ENCODE measurements at regions not wholly inside any gene's neighbourhood (a gene's known extent, or its start where the extent isn't known, plus 50 kb on each side); places are given as distances from the start of the nearest gene placed in this dataset.

DNA sequence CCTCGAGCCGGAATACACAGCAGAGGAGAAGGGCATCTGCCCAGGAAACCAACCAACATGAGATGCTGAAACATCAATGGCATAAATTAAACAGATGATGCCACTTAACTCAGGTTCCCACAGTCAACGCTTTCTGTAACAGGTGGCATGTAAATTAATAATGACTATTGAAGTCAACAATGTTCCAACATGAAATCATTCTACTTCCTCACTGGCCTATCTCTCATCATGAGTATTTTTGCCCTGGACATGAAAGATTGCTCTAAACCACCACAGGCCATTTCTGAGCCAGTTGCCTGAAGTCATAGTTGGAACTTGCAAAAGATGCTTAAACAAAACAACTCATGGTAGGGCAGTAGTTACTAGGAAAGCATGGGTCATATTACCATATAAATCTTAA lies 397.9 kb upstream of the JARID2 start:
- no peak for DNase-seq (ENCODE audit: low read depth in 3 of 3, low spot score in 2 of 3)

DNA sequence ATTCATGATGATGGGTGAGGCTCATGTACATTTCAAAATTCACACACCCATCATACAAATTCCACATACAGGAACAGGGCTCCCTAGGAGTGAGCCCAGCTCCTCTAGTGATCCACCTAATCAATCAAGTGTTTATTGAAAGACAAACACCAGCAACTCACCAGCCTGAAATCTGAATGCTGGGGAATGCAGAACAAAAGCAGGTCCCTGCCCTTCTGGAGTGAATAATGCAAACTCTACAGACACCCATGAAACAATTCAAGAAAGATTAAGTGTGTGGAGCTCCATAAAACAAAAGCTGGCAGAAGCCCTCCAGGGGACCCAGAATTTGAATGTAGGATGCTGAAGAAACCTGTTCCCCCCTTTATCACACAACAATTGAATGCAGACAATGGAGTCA lies 396.7 kb upstream of the JARID2 start:
- DNase-seq (ENCODE audit: low read depth in 3 of 3, low spot score in 2 of 3) = no peak

DNA sequence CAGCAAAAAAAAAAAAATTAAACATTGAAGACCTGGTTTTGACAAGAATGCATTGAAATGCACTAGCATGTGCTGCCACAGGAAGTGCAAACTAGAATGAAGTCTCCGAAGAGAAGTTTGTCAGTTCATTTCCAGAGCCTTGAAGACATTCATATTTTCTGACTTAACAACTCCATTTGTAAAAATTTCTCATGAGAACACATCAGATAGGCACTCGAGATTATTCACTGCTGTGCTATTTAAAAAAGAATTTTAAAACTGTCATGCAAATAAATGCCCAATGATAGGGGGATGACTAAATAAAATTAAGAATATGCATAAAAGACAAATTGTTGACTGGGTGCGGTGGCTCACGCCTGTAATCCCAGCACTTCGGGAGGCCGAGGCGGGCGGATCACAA lies 394.6 kb upstream of the JARID2 start:
- no peak for DNase-seq (ENCODE audit: low read depth in 3 of 3, low spot score in 2 of 3)

DNA sequence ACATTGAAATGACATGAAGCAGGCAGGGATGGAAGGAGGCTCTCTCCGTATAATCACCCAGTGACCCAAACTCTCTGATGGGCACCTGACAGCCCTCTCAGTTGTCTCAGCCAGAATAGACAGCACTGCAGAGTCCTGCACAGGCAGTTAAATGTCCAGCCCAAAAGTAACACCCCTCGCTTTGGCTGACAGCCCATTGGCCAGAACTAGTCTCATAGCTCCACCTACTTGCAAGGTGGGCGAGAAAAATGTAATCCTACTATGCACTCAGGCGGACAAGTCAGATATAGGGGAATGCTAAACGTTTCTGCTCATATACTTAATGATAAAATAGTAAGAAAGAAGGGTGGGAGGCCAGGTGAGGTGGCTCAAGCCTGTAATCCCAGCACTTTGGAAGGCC lies 393.5 kb upstream of the JARID2 start:
- DNase-seq (ENCODE audit: low read depth in 3 of 3, low spot score in 2 of 3) = no peak

DNA sequence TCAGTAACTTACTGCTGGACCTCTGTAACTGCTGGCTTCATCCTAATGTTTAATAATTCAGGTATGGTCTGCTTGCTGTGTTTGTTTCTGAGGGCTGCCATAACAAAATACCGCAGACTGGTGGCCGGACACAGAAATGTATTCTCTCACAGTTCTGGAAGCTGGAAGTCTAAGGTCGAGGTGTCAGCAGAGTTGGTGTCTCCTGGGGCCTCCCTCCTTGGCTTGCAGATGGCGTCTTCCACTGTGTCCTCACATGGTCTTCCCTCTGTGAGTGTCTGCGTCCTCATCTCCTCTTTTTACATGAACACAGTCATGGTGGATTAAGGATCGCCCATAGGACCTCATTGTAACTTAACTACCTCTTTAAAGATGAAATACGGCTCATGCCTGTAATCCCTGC lies 389.7 kb upstream of the JARID2 start:
- DNase-seq (ENCODE audit: low read depth in 3 of 3, low spot score in 2 of 3) = no peak

DNA sequence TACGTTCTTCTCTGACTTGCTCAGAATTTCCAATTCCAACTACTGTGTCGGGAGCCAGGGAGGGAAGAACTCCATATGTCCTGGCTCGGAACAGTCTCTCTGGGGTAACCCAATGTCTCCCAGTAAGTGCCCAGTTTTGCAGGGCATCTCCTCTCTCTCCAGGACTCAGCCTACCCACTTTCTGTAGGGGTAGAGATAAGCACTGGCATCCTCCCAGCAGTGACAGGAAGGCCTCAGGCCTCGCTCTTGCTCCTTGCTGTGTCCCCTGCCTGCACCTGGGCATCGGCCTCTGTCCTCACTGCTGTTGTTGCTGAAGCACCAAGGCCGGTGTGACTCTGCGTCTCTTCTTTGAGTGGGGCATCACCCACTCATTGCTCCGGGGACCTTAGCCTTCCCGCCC lies 388.9 kb upstream of the JARID2 start:
- no peak for DNase-seq (ENCODE audit: low read depth in 3 of 3, low spot score in 2 of 3)

DNA sequence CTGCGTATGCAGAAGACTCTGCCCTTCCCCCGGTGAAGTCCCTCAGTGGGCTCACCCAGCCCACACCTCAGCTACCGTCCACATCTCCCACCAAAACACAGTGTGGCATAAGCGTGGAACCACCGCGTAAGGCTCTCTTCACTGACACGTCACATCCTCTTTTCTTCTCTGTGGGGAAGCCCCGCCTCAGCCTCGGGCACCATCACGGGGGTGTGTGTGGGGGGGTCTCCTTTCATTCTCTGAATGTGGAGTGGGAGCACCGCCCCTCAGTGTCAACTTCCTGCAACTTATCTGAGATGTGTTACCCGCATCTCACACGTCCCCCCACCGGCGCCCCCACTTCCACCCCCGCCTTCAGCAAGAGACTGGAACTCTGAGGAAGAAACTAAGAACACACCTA lies 388.4 kb upstream of the JARID2 start:
- no peak for DNase-seq (ENCODE audit: low read depth in 3 of 3, low spot score in 2 of 3)

DNA sequence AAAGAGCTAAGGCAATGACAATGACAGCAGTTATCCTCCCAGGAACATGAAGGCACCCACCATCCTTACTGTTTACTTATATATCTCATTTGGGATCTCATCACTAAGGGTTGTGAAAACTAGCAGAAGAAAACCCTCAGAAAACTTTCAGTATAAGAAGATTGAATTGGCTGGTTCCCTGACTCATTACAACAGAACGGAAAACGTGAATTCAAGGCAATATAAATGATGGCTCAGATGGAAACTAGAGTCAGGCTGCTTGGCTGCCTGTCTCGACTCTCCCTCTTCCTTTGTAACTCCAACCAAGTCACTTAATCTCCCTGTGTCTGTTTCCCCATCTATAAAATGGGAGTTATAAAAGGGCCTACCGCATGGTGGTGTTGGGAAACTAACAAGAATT lies 387.1 kb upstream of the JARID2 start:
- DNase-seq (ENCODE audit: low read depth in 3 of 3, low spot score in 2 of 3) = no peak

DNA sequence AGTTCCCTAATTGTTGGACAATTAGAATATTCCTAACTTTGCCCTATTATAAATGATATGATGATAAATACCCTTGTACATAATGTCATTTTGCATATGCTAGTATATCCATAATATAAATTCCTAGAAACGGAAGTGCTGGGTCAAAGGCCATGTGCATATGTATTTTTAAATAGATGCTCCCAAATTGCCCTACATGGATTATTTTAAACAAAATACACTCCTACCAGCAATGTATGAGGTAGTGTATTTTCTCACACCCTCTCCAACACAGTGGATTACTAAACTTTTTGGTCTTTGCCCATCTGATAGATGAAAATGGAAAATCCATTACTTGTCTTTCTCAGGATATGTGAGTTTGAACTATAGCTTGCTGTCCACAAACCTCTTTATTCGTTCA lies 385.1 kb upstream of the JARID2 start:
- DNase-seq (ENCODE audit: low read depth in 3 of 3, low spot score in 2 of 3) = no peak

DNA sequence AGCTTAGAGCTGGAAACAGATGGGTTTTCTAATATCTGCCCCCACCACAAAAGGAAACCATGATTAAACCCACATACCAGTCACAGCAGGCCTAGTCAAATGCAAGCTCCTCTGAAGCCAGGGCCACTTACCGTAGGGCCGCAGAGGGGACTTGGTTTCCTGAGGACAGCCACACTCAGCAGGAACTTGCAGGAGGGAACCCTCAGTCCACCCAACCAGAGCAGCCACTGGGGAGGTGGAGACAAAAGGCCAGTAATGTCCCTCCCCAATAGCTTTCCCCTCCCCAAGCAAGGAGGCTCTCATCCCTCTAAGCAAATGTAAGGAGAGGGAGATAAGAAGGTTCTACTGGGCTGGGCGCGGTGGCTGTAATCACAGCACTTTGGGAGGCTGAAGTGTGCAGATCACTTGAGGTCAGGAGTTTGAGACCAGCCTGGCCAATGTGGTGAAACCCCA lies 384.4 kb upstream of the JARID2 start:
- no peak for DNase-seq (ENCODE audit: low read depth in 3 of 3, low spot score in 2 of 3)

DNA sequence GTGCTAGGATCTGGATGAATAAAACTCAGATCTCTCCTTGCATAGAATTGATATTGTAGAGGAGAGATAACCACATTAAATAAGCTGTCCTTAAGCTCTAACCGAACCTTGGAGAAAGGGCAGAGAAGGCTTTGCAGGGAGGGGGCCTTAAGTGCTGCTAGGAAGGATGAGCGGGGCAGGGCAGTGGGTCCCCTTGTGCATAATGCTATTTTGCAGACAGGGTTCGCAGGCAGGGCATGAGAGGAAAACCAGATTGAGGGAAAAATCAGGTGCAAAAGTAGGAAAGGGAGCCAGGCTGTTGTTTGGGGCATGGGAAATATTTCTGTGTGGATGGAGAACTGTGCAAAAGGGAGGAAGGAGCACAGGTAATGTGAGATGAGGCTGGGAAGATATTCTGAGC lies 383.0 kb upstream of the JARID2 start:
- no peak for DNase-seq (ENCODE audit: low read depth in 3 of 3, low spot score in 2 of 3)

DNA sequence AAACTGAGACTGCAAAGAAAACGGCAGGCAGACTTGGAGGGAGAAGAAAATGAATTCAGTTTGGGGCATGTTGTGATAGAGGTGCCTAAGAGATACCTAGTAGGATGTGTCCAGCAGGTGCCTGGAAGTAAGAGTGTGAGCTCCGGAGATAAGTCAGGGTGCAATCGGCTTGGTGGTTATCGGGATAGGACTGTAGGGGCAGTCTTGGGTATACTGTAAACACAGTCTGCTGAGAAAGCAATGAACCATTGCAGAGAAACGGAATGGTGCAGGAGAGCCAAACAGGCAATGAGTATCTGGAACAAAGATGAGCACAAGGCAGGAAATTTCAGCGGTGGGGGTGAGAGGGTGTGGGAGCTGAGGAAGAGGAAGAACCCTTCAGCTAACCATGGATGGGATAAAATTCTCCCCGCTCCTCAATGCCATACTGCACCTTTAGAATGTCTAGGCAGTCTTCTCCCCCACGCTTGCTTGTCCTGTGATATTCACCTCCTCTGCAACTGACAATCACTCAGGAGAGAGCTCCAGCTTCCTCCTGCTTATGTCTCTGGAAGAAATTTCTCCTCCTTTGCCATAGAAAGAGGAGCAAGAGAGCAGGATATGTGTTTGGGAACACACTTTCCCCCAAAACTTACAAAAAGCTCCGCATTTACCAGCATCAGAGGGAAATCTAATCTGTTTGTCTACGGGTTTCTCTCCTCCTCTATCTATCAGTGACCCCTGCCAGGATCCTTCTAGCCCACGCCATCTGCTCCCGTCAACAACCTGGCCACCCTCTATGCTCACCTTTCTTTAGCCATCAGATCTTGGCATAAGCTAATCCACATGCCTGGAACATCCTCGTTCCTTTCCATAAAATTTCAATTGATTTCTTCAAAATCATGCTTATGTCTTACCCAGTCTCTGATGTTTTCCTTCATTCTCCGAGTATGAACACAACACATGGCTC lies 381.7 kb upstream of the JARID2 start:
- no peak for DNase-seq (ENCODE audit: low read depth in 3 of 3, low spot score in 2 of 3)

DNA sequence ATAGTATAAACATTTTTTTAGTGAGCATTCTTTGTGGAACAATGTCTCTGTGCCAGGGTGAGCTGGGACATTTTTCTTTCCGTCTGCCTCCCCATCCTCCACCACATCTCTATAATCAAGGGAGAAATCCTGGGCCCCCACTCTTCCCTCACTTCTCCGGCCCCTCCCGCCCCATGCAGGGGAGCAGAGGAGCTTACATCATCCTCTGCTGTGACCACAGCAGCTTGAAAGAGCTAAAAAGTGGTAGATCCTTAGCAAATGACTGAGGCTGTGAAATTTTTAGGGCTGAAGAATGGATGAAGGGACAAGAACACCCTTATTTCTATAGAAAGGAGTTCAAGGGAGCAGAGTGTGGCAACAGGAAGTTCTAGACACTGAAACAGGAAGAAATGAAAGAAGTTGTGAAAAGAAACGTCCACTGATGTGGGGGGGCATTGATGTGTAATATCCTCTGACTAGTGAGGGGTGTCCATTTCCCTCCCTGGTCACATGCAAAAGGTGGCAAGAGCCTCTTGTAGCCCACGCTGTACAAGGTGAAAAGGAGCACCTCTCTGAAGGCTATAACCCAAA lies 380.3 kb upstream of the JARID2 start:
- DNase-seq (ENCODE audit: low read depth in 3 of 3, low spot score in 2 of 3) = no peak

DNA sequence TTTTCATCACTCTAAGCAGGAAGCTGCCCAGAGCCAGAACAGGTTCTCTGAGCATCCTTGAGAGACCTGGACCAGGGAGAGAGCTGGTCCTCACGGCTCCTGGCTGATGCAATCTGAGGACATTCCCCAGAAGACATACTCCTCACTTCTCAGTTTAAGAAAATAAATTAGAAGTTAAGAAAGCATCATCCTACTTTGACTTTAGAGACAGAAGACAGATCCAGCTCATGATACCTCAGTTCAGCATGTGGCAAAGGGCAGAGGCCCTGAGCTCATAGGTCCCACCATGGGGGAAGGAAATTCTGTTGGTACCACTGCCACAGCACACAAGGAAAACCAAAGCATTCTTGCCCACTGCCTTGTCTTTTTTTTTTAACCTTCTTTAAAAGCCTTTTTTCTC lies 378.1 kb upstream of the JARID2 start:
- DNase-seq (ENCODE audit: low read depth in 3 of 3, low spot score in 2 of 3) = no peak

DNA sequence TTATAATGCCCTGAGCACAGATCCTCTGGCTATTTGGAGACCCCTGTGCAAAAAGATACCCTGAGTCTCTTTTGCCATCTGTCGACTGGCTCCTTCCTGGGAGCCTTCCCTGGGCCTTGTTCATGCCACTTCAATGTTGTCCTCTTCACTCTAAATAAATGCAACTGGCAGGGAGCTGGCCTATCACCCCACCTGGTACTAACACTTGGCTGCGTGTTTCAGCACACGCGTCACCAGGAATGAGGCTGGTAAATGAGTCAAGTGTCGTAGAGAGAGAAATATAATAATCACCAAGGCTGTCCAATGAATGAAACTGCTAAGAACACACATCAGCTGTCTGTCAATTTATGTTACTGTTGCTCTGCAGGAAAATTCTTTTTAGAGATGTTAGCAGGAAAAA lies 374.6 kb upstream of the JARID2 start:
- DNase-seq (ENCODE audit: low read depth in 3 of 3, low spot score in 2 of 3) = no peak

DNA sequence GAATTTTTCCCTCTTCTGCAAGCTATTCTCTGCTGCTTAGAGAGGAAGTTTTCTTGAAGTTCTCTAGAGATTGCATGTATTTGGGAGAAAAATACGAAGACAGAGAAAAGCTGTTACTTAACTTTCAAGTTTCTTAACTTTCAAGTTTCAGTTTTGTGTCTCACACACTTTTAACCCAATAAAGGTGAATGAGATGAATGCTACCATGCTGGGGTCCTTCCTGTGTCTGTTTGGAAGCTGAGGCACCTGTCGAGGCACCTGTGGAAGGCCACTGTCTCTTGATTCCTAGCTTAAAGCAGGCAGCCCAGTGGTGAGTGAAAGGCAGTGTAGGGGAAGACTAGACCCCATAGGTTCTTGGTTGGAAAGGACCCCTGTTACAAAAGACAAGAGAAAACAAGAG lies 372.8 kb upstream of the JARID2 start:
- no peak for DNase-seq (ENCODE audit: low read depth in 3 of 3, low spot score in 2 of 3)

DNA sequence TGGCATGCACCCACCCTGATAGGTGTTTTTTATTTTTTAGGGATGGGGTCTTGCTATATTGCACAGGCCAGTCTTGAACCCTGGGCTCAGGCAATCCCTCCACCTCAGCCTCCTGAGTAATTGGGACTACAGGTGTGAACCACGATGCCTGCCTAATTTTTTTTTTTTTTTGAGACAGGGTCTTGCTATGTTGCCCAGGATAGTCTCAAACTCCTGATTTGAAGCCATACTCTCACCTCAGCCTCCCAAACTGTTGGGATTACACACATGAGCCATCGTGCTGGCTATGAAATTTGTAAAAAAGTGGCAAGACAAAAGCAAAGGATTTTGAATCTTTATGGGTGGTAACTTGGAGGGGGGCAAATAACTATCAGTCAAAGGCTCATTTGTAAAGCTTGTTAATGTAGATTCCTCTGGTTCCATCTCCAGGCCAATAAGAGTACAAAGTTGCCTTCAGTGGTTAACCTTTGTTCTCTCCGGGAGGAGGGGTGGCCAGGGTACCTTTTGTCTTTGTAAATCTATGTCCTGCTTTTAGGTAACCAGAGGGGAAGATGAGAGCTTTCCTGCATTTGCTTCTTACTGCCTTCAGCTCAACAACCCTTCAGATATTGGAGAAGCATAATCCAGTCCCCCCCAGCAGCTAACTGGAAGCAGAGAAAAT lies 372.0 kb upstream of the JARID2 start:
- no peak for DNase-seq (ENCODE audit: low read depth in 3 of 3, low spot score in 2 of 3)

DNA sequence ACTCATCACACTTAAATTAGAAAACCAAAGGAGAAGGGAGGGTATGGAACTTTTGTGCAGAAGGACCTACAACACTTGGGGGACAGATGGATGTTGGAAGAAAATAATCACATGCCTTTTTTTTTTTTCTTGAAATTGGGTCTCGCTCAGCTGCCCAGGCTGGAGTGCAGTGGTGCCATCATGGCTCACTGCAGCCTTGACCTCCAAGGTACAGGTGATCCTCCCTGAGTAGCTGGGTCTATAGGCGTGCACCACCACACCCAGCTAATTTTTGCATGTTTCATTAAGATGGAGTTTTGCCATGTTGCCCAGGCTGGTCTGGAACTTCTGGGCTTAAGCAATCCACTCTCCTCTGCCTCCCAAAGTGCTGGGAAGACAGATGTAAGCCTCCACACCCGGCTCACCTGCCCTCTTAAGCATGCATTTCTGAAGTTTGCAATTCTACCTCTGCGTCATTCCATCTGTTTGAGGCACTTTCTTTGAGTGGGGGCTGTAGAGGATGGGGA lies 370.8 kb upstream of the JARID2 start:
- DNase-seq (ENCODE audit: low read depth in 3 of 3, low spot score in 2 of 3) = no peak

DNA sequence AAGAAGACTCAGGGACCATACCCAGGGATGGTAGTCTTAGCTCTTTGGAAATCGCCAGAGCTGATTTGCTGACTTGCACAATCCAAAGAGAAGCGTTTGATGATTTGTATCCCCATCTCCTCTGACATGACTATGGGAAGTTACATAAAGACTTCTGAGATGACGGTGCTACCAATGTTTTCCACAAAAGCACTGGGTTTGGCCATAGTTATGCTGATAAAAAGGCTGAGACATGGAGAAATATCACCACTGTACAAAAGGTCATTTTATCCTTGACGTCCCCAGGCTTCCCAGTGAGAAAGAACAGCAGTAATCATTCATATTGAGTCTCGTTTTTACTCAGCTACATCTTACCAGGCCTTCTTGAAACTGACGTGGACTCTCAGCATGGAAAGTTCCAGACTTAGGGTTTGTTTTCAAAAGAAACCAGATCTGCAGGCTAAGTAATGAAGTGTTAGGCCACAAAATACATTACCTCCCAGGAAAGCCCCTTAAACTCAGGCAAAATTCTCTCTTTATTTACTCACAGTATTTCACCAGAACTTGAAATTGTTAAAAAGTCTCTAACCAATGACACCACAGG lies 370.3 kb upstream of the JARID2 start:
- no peak for DNase-seq (ENCODE audit: low read depth in 3 of 3, low spot score in 2 of 3)

DNA sequence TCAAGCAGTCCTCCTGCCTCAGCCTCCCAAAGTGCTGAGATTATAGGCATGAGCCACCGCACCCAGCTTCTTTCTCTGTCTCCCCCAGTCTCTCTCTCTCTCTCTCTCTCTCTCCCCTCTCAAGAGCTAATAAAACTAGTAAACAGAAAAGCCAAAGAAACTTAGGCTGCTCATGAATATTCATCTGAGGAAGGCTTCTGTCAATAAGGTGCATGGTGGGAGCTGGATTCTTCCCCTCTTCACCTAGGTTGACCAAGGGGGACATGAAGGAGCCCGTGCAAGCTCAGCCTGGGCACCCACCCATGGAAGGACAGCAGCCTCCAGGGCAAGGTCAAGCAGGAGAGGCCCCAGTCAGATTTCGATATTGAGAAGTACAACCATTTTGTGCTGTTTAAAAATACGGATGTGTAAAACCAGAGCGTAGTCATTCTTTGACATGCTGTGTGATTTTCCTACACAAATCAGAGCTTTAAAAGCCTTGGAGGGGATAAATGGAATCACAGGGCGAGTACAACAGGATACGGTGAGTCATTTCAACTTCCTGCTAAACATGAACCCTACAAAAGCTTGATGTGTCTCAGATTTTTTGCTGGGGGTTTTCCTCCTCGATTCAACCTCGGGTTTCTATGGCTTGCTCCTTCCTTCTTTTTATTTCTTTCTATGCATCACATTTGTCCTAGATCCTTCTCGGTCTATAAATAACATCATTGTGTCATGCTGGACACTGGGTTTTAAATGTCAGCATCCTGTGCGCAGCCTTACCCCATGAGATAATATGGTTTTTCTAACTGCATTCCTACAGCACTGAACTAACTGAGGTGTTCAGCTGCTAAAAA lies 368.9 kb upstream of the JARID2 start:
- no peak for DNase-seq (ENCODE audit: low read depth in 3 of 3, low spot score in 2 of 3)

All from right renal cortex interstitium (tissue), 3 donors.